Gastroesophageal sphincter (tissue), 3 donors: ENCODE measurements at regions not wholly inside any gene's neighbourhood (a gene's known extent, or its start where the extent isn't known, plus 50 kb on each side); places are given as distances from the start of the nearest gene placed in this dataset.

Experiments used
- EP300 ChIP-seq: sonication (generic); formaldehyde crosslinking; IDR thresholded peaks from one replicate; pipeline ENCODE4 v1.6.1; 2017; ENCODE audit warnings: antibody characterized with exemption, mild to moderate bottlenecking
- POLR2A ChIP-seq, 2 donors: fragments of 450-650 bp; IDR thresholded peaks; one replicate each; pipeline ENCODE4 v1.6.1; 2017; ENCODE audit warnings: antibody characterized with exemption in 2 of 2, mild to moderate bottlenecking in 2 of 2, moderate library complexity in 1 of 2
- POLR2AphosphoS5 ChIP-seq: sonication (generic); formaldehyde crosslinking; IDR thresholded peaks from one replicate; pipeline ENCODE4 v1.6.1; 2017; ENCODE audit warnings: antibody characterized with exemption
- TF ChIP-seq, protein P1 (sequence below), 4 experiments: fragments of 200-600 bp in 2 of 4; fragments of 450-650 bp in 2 of 4; sonication (generic) in 1 of 4; IDR thresholded peaks; one replicate each; pipeline ENCODE4 v1.5.1; 2017 to 2019; ENCODE audit warnings: antibody characterized with exemption in 4 of 4, mild to moderate bottlenecking in 2 of 4, moderate library complexity in 2 of 4

DNA sequence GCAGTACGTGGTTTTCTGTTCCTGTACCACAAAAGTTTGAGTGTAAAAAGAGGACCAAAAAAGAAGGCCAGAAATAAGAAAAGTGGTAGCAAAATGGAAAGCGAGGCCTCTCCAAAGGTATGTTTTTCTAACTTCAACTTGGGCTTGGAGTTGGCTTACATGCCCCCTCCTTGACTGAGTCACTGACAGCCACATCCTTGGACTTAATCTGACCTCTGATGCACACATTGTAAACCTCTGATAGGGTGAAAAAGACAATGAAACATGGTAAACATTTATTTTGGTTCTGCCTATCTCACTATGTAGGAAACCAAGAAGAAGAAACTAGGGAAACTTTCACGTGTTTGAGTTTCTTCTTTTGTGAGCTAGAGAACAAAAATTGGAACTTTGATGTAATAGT is 503.2 kb upstream of the ID4 start:
- TF ChIP-seq, protein P1, sequence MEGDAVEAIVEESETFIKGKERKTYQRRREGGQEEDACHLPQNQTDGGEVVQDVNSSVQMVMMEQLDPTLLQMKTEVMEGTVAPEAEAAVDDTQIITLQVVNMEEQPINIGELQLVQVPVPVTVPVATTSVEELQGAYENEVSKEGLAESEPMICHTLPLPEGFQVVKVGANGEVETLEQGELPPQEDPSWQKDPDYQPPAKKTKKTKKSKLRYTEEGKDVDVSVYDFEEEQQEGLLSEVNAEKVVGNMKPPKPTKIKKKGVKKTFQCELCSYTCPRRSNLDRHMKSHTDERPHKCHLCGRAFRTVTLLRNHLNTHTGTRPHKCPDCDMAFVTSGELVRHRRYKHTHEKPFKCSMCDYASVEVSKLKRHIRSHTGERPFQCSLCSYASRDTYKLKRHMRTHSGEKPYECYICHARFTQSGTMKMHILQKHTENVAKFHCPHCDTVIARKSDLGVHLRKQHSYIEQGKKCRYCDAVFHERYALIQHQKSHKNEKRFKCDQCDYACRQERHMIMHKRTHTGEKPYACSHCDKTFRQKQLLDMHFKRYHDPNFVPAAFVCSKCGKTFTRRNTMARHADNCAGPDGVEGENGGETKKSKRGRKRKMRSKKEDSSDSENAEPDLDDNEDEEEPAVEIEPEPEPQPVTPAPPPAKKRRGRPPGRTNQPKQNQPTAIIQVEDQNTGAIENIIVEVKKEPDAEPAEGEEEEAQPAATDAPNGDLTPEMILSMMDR (IDR thresholded peaks at IDR 0.05) = no peak
- TF ChIP-seq POLR2A (IDR thresholded peaks at IDR 0.05) (no peak), EP300 (no peak), POLR2AphosphoS5 (no peak)
